HG02943 (cell line): ENCODE measurements at regions not wholly inside any gene's neighbourhood (a gene's known extent, or its start where the extent isn't known, plus 50 kb on each side); places are given as distances from the start of the nearest gene placed in this dataset.

Experiments
- ATAC-seq: cut with Tn5 transposase; IDR thresholded peaks from one replicate; pipeline ENCODE4 v1.9.1; 2021; ENCODE audit warnings: mild to moderate bottlenecking, low read depth, moderate library complexity; ENCODE audit not compliant: unreplicated experiment

GRCh38 chr5:6831678-6832671, 118.7 kb downstream of the TENT4A start:
- ATAC-seq: no peak

- ATAC-seq: no peak
Measured at GRCh38 chr5:6832994-6833393, 119.8 kb downstream of the TENT4A start.

- ATAC-seq: no peak
Measured at GRCh38 chr5:6833406-6833805, 120.2 kb downstream of the TENT4A start.

GRCh38 chr5:6837095-6837494, 123.9 kb downstream of the TENT4A start:
- no peak for ATAC-seq

GRCh38 chr5:6837519-6838110, 124.4 kb downstream of the TENT4A start:
- ATAC-seq: no peak

GRCh38 chr5:6838736-6839135, 125.5 kb downstream of the TENT4A start:
- ATAC-seq: no peak

GRCh38 chr5:6840136-6840793, 127.0 kb downstream of the TENT4A start:
- ATAC-seq: no peak

GRCh38 chr5:6843335-6843734, 130.1 kb downstream of the TENT4A start:
- no peak for ATAC-seq

- ATAC-seq: no peak
Measured at GRCh38 chr5:6843821-6844220, 130.6 kb downstream of the TENT4A start.

GRCh38 chr5:6845856-6846255, 132.6 kb downstream of the TENT4A start:
- ATAC-seq: no peak

- ATAC-seq: no peak
Measured at GRCh38 chr5:6847870-6848269, 134.6 kb downstream of the TENT4A start.

GRCh38 chr5:6849316-6850105, 136.3 kb downstream of the TENT4A start:
- ATAC-seq: no peak

GRCh38 chr5:6850106-6850432, 136.8 kb downstream of the TENT4A start:
- ATAC-seq: no peak

GRCh38 chr5:6856653-6857052, 143.4 kb downstream of the TENT4A start:
- ATAC-seq: no peak

GRCh38 chr5:6858419-6858818, 145.2 kb downstream of the TENT4A start:
- no peak for ATAC-seq

- ATAC-seq: no peak
Measured at GRCh38 chr5:6859023-6859422, 145.8 kb downstream of the TENT4A start.

GRCh38 chr5:6859951-6860638, 146.9 kb downstream of the TENT4A start:
- ATAC-seq: no peak

GRCh38 chr5:6861036-6861435, 147.8 kb downstream of the TENT4A start:
- ATAC-seq: no peak

- ATAC-seq: no peak
Measured at GRCh38 chr5:6861667-6862066, 148.4 kb downstream of the TENT4A start.

GRCh38 chr5:6862306-6862705, 149.1 kb downstream of the TENT4A start:
- no peak for ATAC-seq
